Stimulated activated CD4-positive, alpha-beta T cell treated with anti-CD3 and anti-CD28 coated beads, TNF-alpha, amount 100 ng/mL, for 1 hour (primary cell): ENCODE measurements at regions not wholly inside any gene's neighbourhood (a gene's known extent, or its start where the extent isn't known, plus 50 kb on each side); places are given as distances from the start of the nearest gene placed in this dataset.
"Not testable (repeated sequence)": the region's sequence is repeated elsewhere in the genome, so short reads cannot be mapped to it uniquely, and the experiment has no call there.

ENCODE experiments used
- DNase-seq, 3 donors: peaks; one replicate each; pipeline ENCODE4 v3.0.0-alpha.2; 2020; ENCODE audit warnings: low read depth in 3 of 3, low spot score in 1 of 3

GRCh38 chr10:6819301-6819700, 239.2 kb upstream of the PRKCQ start:
- no peak for DNase-seq

GRCh38 chr10:6817770-6818169, 237.7 kb upstream of the PRKCQ start:
- DNase-seq: no peak

- no peak for DNase-seq
Measured at GRCh38 chr10:6815346-6815745, 235.3 kb upstream of the PRKCQ start.

GRCh38 chr10:6813856-6814255, 233.8 kb upstream of the PRKCQ start:
- no peak for DNase-seq

- no peak for DNase-seq
Measured at GRCh38 chr10:6813306-6813705, 233.2 kb upstream of the PRKCQ start.

GRCh38 chr10:6811153-6811552, 231.1 kb upstream of the PRKCQ start:
- no peak for DNase-seq

- no peak for DNase-seq
Measured at GRCh38 chr10:6803427-6803783, 223.3 kb upstream of the PRKCQ start.

- no peak for DNase-seq
Measured at GRCh38 chr10:6802759-6803426, 222.8 kb upstream of the PRKCQ start.

- DNase-seq: no peak
Measured at GRCh38 chr10:6796231-6796630, 216.2 kb upstream of the PRKCQ start.

- DNase-seq: no peak
Measured at GRCh38 chr10:6795541-6795940, 215.5 kb upstream of the PRKCQ start.

GRCh38 chr10:6794841-6795240, 214.8 kb upstream of the PRKCQ start:
- not testable (repeated sequence) for DNase-seq

- no peak for DNase-seq
Measured at GRCh38 chr10:6794441-6794840, 214.4 kb upstream of the PRKCQ start.

- DNase-seq: no peak
Measured at GRCh38 chr10:6788731-6789130, 208.7 kb upstream of the PRKCQ start.

- DNase-seq: no peak
Measured at GRCh38 chr10:6788231-6788630, 208.2 kb upstream of the PRKCQ start.

GRCh38 chr10:6787718-6788117, 207.6 kb upstream of the PRKCQ start:
- DNase-seq: no peak

- no peak for DNase-seq
Measured at GRCh38 chr10:6787091-6787490, 207.0 kb upstream of the PRKCQ start.

- no peak for DNase-seq
Measured at GRCh38 chr10:6786579-6787031, 206.5 kb upstream of the PRKCQ start.

- DNase-seq: not testable (repeated sequence)
Measured at GRCh38 chr10:6784429-6784828, 204.4 kb upstream of the PRKCQ start.

- no peak for DNase-seq
Measured at GRCh38 chr10:6783471-6783870, 203.4 kb upstream of the PRKCQ start.

GRCh38 chr10:6782378-6782777, 202.3 kb upstream of the PRKCQ start:
- no peak for DNase-seq

- no peak for DNase-seq
Measured at GRCh38 chr10:6781133-6781770, 201.2 kb upstream of the PRKCQ start.

GRCh38 chr10:6780008-6780677, 200.1 kb upstream of the PRKCQ start:
- no peak for DNase-seq
